WTC11 (cell line): ENCODE measurements at regions not wholly inside any gene's neighbourhood (a gene's known extent, or its start where the extent isn't known, plus 50 kb on each side); places are given as distances from the start of the nearest gene placed in this dataset.

Experiments
- ATAC-seq: fragments of 200-7000 bp; cut with Tn5 transposase; 2 replicates; pipeline ENCODE4 v1.10.0; 2021; ENCODE audit warnings: mild to moderate bottlenecking, moderate library complexity
- CTCF ChIA-PET: fragments of 300-600 bp; sonication (Branson Sonifier 250); formaldehyde crosslinking; loops from one replicate; lab custom pipeline; 2021; ENCODE audit warnings: antibody characterized with exemption; lab: Charles Lee
- POLR2A ChIA-PET: fragments of 350-600 bp; sonication (Branson Sonifier 250); formaldehyde crosslinking; loops from one replicate; lab custom pipeline; 2021; ENCODE audit warnings: antibody characterized with exemption; lab: Charles Lee
- DNase-seq: peaks from one replicate; pipeline ENCODE4 v3.0.0; 2021; ENCODE audit warnings: low spot score
- H3K27ac Mint-ChIP-seq: 2 replicates; pipeline ENCODE4 v1.8.0; 2021; ENCODE audit warnings: mixed read lengths
- H3K27me3 Mint-ChIP-seq: 2 replicates; pipeline ENCODE4 v1.8.0; 2021; ENCODE audit warnings: low read depth, mild to moderate bottlenecking, moderate library complexity, mixed read lengths
- H3K36me3 Mint-ChIP-seq: 2 replicates; pipeline ENCODE4 v1.8.0; 2021; ENCODE audit warnings: mixed read lengths
- H3K4me1 Mint-ChIP-seq: 2 replicates; pipeline ENCODE4 v1.8.0; 2022; ENCODE audit warnings: mixed read lengths
- H3K4me3 Mint-ChIP-seq: 2 replicates; pipeline ENCODE4 v1.8.0; 2021; ENCODE audit warnings: mild to moderate bottlenecking, moderate library complexity, mixed read lengths
- H3K9me3 Mint-ChIP-seq: 2 replicates; pipeline ENCODE4 v1.8.0; 2021; ENCODE audit warnings: mixed read lengths
- AFF4 ChIP-seq: sonication (generic); formaldehyde crosslinking; IDR thresholded peaks from 2 replicates; pipeline ENCODE4 v1.8.1; 2023; ENCODE audit warnings: mild to moderate bottlenecking, missing genetic modification reagents, borderline replicate concordance
- HMGA2 ChIP-seq: fragments of 250-450 bp; sonication (Bioruptor Pico); IDR thresholded peaks from 2 replicates; pipeline ENCODE4 v1.4.0; 2021; ENCODE audit warnings: mild to moderate bottlenecking, moderate library complexity
- MYBL2 ChIP-seq: sonication (generic); formaldehyde crosslinking; IDR thresholded peaks from 2 replicates; pipeline ENCODE4 v1.8.1; 2023; ENCODE audit warnings: mild to moderate bottlenecking, moderate library complexity, missing genetic modification reagents
- NFATC4 ChIP-seq: fragments of 250-450 bp; sonication (Bioruptor Pico); IDR thresholded peaks from 2 replicates; pipeline ENCODE4 v1.9.0; 2021; ENCODE audit warnings: mild to moderate bottlenecking
- NFE2L1 ChIP-seq: sonication (generic); formaldehyde crosslinking; IDR thresholded peaks from 2 replicates; pipeline ENCODE4 v1.8.1; 2023; ENCODE audit warnings: missing genetic modification reagents
- NR3C1 ChIP-seq: sonication (generic); formaldehyde crosslinking; conservative IDR thresholded peaks from 2 replicates; pipeline ENCODE4 v1.8.1; 2023; ENCODE audit warnings: low read depth, mild to moderate bottlenecking, missing genetic modification reagents
- RELA ChIP-seq: sonication (generic); formaldehyde crosslinking; IDR thresholded peaks from 2 replicates; pipeline ENCODE4 v1.8.1; 2022; ENCODE audit warnings: missing genetic modification reagents, mild to moderate bottlenecking, borderline replicate concordance
- SOX15 ChIP-seq: fragments of 250-450 bp; sonication (Bioruptor Pico); IDR thresholded peaks from 2 replicates; pipeline ENCODE4 v1.9.0; 2021; ENCODE audit warnings: mild to moderate bottlenecking
- STAT6 ChIP-seq: sonication (generic); formaldehyde crosslinking; conservative IDR thresholded peaks from 2 replicates; pipeline ENCODE4 v1.8.1; 2023; ENCODE audit warnings: mild to moderate bottlenecking, low read depth, missing genetic modification reagents, moderate library complexity
- TP53 ChIP-seq: sonication (generic); formaldehyde crosslinking; IDR thresholded peaks from 2 replicates; pipeline ENCODE4 v1.8.1; 2023; ENCODE audit warnings: mild to moderate bottlenecking, missing genetic modification reagents
- ZBTB43 ChIP-seq: sonication (generic); formaldehyde crosslinking; IDR thresholded peaks from 2 replicates; pipeline ENCODE4 v1.8.1; 2023; ENCODE audit warnings: mild to moderate bottlenecking, missing genetic modification reagents
- ZNF121 ChIP-seq: sonication (generic); formaldehyde crosslinking; IDR thresholded peaks from 2 replicates; pipeline ENCODE4 v1.8.0; 2023; ENCODE audit warnings: missing genetic modification reagents
- ZNF317 ChIP-seq: sonication (generic); formaldehyde crosslinking; IDR thresholded peaks from 2 replicates; pipeline ENCODE4 v1.8.1; 2023; ENCODE audit warnings: low read depth, mild to moderate bottlenecking, moderate library complexity, missing genetic modification reagents, borderline replicate concordance
- TF ChIP-seq, protein P1 (sequence below): sonication (generic); formaldehyde crosslinking; IDR thresholded peaks from 2 replicates; pipeline ENCODE4 v1.8.1; 2022; ENCODE audit warnings: missing genetic modification reagents, borderline replicate concordance
- TF ChIP-seq, protein P2 (sequence below): fragments of 250-450 bp; sonication (Bioruptor Pico); IDR thresholded peaks from 2 replicates; pipeline ENCODE4 v1.8.0; 2021; ENCODE audit warnings: mild to moderate bottlenecking
- TF ChIP-seq, protein P3 (sequence below): sonication (generic); formaldehyde crosslinking; IDR thresholded peaks from 2 replicates; pipeline ENCODE4 v1.8.0; 2022; ENCODE audit warnings: mild to moderate bottlenecking, missing genetic modification reagents
- TF ChIP-seq, protein P4 (sequence below): sonication (generic); formaldehyde crosslinking; IDR thresholded peaks from 2 replicates; pipeline ENCODE4 v1.8.1; 2023; ENCODE audit warnings: mild to moderate bottlenecking, missing genetic modification reagents, moderate library complexity
- TF ChIP-seq, protein P5 (sequence below): fragments of 200-600 bp; IDR thresholded peaks from 2 replicates; pipeline ENCODE4 v1.8.0; 2022; ENCODE audit warnings: antibody characterized with exemption
- TF ChIP-seq, protein P6 (sequence below): sonication (generic); formaldehyde crosslinking; IDR thresholded peaks from 2 replicates; pipeline ENCODE4 v1.8.1; 2023; ENCODE audit warnings: mild to moderate bottlenecking, missing genetic modification reagents

GRCh38 chr1:228825041-228825440, 89.8 kb downstream of the RHOU start:
- Mint-ChIP-seq H3K27ac (no peak overlapping the region), H3K36me3 (no peaks in the 10 kb centered on the region), H3K4me3 (no peak overlapping the region), H3K27me3 (no peaks in the 10 kb centered on the region; the same call in 1 of the 2 replicates), H3K4me1 (peaks cover 24% of the 10 kb centered on the region), H3K9me3 (no peaks in the 10 kb centered on the region)
- no peak for DNase-seq
- no peak for TF ChIP-seq AFF4 (CRISPR knock-in tag)
- TF ChIP-seq, protein P1, sequence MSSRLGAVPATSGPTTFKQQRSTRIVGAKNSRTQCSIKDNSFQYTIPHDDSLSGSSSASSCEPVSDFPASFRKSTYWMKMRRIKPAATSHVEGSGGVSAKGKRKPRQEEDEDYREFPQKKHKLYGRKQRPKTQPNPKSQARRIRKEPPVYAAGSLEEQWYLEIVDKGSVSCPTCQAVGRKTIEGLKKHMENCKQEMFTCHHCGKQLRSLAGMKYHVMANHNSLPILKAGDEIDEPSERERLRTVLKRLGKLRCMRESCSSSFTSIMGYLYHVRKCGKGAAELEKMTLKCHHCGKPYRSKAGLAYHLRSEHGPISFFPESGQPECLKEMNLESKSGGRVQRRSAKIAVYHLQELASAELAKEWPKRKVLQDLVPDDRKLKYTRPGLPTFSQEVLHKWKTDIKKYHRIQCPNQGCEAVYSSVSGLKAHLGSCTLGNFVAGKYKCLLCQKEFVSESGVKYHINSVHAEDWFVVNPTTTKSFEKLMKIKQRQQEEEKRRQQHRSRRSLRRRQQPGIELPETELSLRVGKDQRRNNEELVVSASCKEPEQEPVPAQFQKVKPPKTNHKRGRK (CRISPR knock-in tag) = no peak
- no peak for TF ChIP-seq NFE2L1 (CRISPR knock-in tag)
- no peak for TF ChIP-seq SOX15 (CRISPR knock-in tag)
- TF ChIP-seq ZNF121 = no peak
- no peak for TF ChIP-seq NR3C1 (CRISPR knock-in tag)
- no peak for TF ChIP-seq STAT6 (CRISPR knock-in tag)
- TF ChIP-seq, protein P2, sequence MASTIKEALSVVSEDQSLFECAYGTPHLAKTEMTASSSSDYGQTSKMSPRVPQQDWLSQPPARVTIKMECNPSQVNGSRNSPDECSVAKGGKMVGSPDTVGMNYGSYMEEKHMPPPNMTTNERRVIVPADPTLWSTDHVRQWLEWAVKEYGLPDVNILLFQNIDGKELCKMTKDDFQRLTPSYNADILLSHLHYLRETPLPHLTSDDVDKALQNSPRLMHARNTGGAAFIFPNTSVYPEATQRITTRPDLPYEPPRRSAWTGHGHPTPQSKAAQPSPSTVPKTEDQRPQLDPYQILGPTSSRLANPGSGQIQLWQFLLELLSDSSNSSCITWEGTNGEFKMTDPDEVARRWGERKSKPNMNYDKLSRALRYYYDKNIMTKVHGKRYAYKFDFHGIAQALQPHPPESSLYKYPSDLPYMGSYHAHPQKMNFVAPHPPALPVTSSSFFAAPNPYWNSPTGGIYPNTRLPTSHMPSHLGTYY (CRISPR knock-in tag) = no peak
- no peak for TF ChIP-seq TP53 (CRISPR knock-in tag)
- no peak for TF ChIP-seq ZBTB43
- TF ChIP-seq NFATC4 (CRISPR knock-in tag) = no peak
- TF ChIP-seq, protein P3, sequence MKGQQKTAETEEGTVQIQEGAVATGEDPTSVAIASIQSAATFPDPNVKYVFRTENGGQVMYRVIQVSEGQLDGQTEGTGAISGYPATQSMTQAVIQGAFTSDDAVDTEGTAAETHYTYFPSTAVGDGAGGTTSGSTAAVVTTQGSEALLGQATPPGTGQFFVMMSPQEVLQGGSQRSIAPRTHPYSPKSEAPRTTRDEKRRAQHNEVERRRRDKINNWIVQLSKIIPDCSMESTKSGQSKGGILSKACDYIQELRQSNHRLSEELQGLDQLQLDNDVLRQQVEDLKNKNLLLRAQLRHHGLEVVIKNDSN (CRISPR knock-in tag) = no peak
- no peak for TF ChIP-seq RELA
- TF ChIP-seq HMGA2 (CRISPR knock-in tag) = no peak
- TF ChIP-seq MYBL2 (CRISPR knock-in tag) = no peak
- TF ChIP-seq, protein P4, sequence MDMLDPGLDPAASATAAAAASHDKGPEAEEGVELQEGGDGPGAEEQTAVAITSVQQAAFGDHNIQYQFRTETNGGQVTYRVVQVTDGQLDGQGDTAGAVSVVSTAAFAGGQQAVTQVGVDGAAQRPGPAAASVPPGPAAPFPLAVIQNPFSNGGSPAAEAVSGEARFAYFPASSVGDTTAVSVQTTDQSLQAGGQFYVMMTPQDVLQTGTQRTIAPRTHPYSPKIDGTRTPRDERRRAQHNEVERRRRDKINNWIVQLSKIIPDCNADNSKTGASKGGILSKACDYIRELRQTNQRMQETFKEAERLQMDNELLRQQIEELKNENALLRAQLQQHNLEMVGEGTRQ (CRISPR knock-in tag) = no peak
- no peak for TF ChIP-seq ZNF317 (CRISPR knock-in tag)
- TF ChIP-seq, protein P5, sequence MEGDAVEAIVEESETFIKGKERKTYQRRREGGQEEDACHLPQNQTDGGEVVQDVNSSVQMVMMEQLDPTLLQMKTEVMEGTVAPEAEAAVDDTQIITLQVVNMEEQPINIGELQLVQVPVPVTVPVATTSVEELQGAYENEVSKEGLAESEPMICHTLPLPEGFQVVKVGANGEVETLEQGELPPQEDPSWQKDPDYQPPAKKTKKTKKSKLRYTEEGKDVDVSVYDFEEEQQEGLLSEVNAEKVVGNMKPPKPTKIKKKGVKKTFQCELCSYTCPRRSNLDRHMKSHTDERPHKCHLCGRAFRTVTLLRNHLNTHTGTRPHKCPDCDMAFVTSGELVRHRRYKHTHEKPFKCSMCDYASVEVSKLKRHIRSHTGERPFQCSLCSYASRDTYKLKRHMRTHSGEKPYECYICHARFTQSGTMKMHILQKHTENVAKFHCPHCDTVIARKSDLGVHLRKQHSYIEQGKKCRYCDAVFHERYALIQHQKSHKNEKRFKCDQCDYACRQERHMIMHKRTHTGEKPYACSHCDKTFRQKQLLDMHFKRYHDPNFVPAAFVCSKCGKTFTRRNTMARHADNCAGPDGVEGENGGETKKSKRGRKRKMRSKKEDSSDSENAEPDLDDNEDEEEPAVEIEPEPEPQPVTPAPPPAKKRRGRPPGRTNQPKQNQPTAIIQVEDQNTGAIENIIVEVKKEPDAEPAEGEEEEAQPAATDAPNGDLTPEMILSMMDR = no peak
- TF ChIP-seq, protein P6, sequence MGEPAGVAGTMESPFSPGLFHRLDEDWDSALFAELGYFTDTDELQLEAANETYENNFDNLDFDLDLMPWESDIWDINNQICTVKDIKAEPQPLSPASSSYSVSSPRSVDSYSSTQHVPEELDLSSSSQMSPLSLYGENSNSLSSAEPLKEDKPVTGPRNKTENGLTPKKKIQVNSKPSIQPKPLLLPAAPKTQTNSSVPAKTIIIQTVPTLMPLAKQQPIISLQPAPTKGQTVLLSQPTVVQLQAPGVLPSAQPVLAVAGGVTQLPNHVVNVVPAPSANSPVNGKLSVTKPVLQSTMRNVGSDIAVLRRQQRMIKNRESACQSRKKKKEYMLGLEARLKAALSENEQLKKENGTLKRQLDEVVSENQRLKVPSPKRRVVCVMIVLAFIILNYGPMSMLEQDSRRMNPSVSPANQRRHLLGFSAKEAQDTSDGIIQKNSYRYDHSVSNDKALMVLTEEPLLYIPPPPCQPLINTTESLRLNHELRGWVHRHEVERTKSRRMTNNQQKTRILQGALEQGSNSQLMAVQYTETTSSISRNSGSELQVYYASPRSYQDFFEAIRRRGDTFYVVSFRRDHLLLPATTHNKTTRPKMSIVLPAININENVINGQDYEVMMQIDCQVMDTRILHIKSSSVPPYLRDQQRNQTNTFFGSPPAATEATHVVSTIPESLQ = no peak
- ChIA-PET POLR2A (no interaction called here), CTCF (no interaction called here)
- ATAC-seq = no peak
